Uterus (tissue), 3 donors: ENCODE measurements at regions not wholly inside any gene's neighbourhood (a gene's known extent, or its start where the extent isn't known, plus 50 kb on each side); places are given as distances from the start of the nearest gene placed in this dataset.

Source experiments
- DNase-seq, 2 donors: peaks; one replicate each; pipeline ENCODE4 v3.0.0-alpha.2; 2019 to 2020
- H3K27ac ChIP-seq, 2 donors: fragments of 200-600 bp; sonication (generic); 1 replicate in 1 of 2; 2 replicates in 1 of 2; pipeline ENCODE4 v1.5.1; 2016 to 2018
- H3K27me3 ChIP-seq, 2 donors: fragments of 200-600 bp; sonication (generic); one replicate each; pipeline ENCODE4 v1.5.1; 2018 to 2019; ENCODE audit warnings: control low read depth in 1 of 2
- H3K36me3 ChIP-seq, 2 donors: fragments of 200-600 bp; sonication (generic); one replicate each; pipeline ENCODE4 v1.5.1; 2019; ENCODE audit warnings: control low read depth in 1 of 2
- H3K4me1 ChIP-seq, 2 donors: fragments of 200-600 bp; sonication (generic); one replicate each; pipeline ENCODE4 v1.5.1; 2018 to 2019; ENCODE audit warnings: control low read depth in 1 of 2
- H3K4me3 ChIP-seq, 2 donors: fragments of 200-600 bp; sonication (generic); 1 replicate in 1 of 2; 2 replicates in 1 of 2; pipeline ENCODE4 v1.5.1; 2018 to 2019; ENCODE audit warnings: mild to moderate bottlenecking in 1 of 2
- H3K9me3 ChIP-seq, 2 donors: fragments of 200-600 bp; sonication (generic); one replicate each; pipeline ENCODE4 v1.5.1; 2019; ENCODE audit warnings: control low read depth in 1 of 2
- POLR2A ChIP-seq, 2 donors: fragments of 450-650 bp; IDR thresholded peaks; one replicate each; pipeline ENCODE4 v1.6.1; 2016; ENCODE audit warnings: antibody characterized with exemption in 2 of 2, mild to moderate bottlenecking in 1 of 2, moderate library complexity in 1 of 2
- intact Hi-C: fragments of 100-400 bp; cut with DNase I; formaldehyde crosslinking; loops from one replicate; pipeline ENCODE4 v1.15.1; 2023; ENCODE audit warnings: low total_unique reads
- TF ChIP-seq, protein P1 (sequence below), 4 experiments: fragments of 200-600 bp in 2 of 4; fragments of 450-650 bp in 2 of 4; sonication (generic) in 2 of 4; IDR thresholded peaks; one replicate each; pipeline ENCODE4 v1.5.1; 2016 to 2019; ENCODE audit warnings: antibody characterized with exemption in 4 of 4, mild to moderate bottlenecking in 2 of 4, moderate library complexity in 1 of 4
- donor health status: DM: yes; HTN: yes; CAD: no.

DNA sequence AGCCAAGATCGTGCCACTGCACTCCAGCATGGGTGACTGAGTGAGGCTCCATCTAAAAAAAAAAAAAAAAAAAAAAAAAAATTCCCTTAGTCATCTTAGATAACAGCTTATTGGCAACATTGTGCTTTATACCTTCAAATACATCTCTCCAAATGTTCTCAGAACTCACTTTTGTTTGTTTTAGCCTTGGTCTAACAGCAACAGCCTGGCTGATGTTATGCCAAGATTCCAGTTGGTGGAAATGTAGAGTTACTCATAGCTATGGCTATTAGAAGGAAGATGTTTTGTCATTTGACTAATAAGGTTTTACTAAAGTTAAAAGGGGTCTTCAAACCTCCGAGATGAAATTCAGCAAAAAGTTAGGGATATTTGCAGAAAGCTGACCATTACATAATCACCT lies 481.4 kb downstream of the NEBL start:
- no peak for TF ChIP-seq POLR2A (IDR thresholded peaks at IDR 0.05)
- TF ChIP-seq, protein P1, sequence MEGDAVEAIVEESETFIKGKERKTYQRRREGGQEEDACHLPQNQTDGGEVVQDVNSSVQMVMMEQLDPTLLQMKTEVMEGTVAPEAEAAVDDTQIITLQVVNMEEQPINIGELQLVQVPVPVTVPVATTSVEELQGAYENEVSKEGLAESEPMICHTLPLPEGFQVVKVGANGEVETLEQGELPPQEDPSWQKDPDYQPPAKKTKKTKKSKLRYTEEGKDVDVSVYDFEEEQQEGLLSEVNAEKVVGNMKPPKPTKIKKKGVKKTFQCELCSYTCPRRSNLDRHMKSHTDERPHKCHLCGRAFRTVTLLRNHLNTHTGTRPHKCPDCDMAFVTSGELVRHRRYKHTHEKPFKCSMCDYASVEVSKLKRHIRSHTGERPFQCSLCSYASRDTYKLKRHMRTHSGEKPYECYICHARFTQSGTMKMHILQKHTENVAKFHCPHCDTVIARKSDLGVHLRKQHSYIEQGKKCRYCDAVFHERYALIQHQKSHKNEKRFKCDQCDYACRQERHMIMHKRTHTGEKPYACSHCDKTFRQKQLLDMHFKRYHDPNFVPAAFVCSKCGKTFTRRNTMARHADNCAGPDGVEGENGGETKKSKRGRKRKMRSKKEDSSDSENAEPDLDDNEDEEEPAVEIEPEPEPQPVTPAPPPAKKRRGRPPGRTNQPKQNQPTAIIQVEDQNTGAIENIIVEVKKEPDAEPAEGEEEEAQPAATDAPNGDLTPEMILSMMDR (IDR thresholded peaks at IDR 0.05): no peak
- H3K27ac ChIP-seq: no peak overlapping the region
- H3K4me3 ChIP-seq: no peak overlapping the region
- H3K27me3 ChIP-seq: no peaks in the 10 kb centered on the region
- no peaks in the 10 kb centered on the region for H3K36me3 ChIP-seq
- H3K9me3 ChIP-seq: no peaks in the 10 kb centered on the region
- no peak for DNase-seq
- no peaks in the 10 kb centered on the region for H3K4me1 ChIP-seq
- intact Hi-C loops: no loop called here

DNA sequence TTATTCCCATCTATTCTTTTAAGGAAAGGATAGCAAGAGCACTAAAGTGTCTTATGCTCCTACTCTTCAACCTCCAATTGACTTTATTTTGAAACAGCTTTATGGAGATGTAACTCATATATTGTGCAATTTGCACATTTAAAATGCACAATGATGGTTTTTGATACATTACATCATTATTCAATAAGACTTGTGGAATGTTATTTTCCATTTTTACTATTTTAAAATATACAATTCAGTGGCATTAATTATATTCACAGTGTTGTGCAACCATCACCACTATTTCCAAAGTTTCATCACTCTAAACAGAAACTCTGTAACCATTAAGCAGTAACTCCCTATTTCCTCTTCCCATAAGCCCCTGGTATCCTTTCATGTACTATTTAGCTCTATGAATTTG lies 489.8 kb downstream of the NEBL start:
- intact Hi-C loops: no loop called here
- no peak overlapping the region for H3K4me3 ChIP-seq
- H3K4me1 ChIP-seq: no peaks in the 10 kb centered on the region
- no peaks in the 10 kb centered on the region for H3K36me3 ChIP-seq
- no peaks in the 10 kb centered on the region for H3K27me3 ChIP-seq
- TF ChIP-seq, protein P1 (IDR thresholded peaks at IDR 0.05): no peak
- no peak for TF ChIP-seq POLR2A (IDR thresholded peaks at IDR 0.05)
- H3K9me3 ChIP-seq: no peaks in the 10 kb centered on the region
- no peak for DNase-seq
- H3K27ac ChIP-seq: no peak overlapping the region

DNA sequence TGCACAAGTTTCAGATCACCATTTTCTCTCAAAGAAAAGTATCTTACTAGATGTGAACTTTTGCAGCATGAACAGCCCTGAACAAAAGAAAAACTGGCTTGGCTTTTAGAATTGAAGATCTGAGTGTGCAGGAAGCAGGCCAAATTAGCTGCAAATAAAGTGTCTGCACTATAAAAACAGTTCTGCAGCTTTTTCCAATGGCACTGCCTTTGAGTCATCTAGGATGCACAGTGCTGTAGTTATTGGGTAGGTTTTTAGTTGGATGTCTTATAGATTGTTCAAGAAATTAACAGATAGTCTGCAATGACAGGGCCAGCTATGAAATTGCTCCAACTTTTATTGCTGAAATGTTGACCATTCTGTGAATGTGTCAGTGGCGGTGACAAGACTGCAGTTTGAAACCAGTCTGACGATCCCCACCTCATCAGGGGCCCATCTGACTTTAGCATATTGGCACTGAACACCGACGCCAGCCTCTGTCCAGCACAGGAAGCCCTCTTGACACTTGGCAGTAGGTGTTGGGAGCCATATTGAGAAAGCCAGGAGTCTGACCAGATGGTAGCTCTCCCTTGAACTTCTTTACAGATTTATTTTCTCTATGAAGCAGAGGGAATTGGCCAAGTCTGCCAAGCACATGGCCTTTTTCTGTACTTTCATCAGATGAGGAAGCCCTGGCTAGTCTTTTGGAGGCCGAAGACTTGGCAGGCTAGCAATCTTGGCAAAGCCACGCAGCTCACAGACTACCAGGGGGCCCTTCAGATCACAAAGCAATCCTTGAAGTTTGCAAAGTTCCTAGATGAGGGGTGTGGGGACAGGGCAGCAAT lies 490.6 kb downstream of the NEBL start:
- H3K27me3 ChIP-seq: no peaks in the 10 kb centered on the region
- no peaks in the 10 kb centered on the region for H3K36me3 ChIP-seq
- no peak overlapping the region for H3K27ac ChIP-seq
- no peak for TF ChIP-seq POLR2A (IDR thresholded peaks at IDR 0.05)
- TF ChIP-seq, protein P1 (IDR thresholded peaks at IDR 0.05): no peak
- H3K4me1 ChIP-seq: no peaks in the 10 kb centered on the region
- no peaks in the 10 kb centered on the region for H3K9me3 ChIP-seq
- intact Hi-C loops: no loop called here
- DNase-seq: no peak
- H3K4me3 ChIP-seq: no peak overlapping the region

DNA sequence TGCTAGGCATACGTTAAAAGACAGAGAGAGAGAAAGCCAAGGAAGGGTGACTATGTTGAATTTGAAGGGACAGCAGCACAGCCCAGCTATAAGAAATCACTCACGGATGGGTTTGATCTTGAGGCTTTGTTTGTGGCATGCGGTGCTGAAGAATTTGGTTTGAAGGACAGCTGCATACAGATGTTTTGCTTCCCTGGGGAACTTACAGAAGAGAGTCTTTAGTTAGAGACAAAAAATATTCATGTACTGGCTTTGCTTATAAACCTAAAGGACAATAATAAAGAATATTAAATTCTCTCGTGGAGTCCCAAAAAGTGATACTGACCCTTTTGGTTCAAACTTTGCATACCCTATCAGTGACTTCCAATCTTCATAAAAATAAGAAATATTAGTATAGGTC lies 491.4 kb downstream of the NEBL start:
- Histone ChIP-seq H3K27ac (no peak overlapping the region), H3K4me3 (no peak overlapping the region), H3K9me3 (no peaks in the 10 kb centered on the region), H3K27me3 (no peaks in the 10 kb centered on the region), H3K36me3 (no peaks in the 10 kb centered on the region), H3K4me1 (no peaks in the 10 kb centered on the region)
- no peak for TF ChIP-seq POLR2A (IDR thresholded peaks at IDR 0.05)
- TF ChIP-seq, protein P1 (IDR thresholded peaks at IDR 0.05): no peak
- DNase-seq: no peak
- intact Hi-C loops: no loop called here

DNA sequence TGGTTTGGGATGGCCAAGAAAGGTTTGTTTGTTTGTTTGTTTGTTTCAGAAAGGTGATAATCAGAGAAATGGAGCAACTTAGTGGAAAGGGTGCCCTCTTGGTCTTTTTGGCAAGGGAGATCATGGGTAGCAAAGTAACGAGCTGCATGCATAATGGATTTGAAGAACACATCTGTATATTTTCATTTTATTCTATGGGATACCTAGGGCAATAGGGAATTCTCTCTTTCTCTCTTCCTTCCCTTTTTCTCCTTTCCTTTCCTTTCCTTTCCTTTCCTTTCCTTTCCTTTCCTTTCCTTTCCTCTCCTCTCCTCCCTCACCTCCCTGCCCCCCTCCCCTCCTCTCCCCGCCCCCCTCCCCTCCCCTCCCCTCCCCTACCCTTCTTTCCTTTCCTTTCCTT lies 492.1 kb downstream of the NEBL start:
- TF ChIP-seq, protein P1 (IDR thresholded peaks at IDR 0.05): no peak
- no peak for TF ChIP-seq POLR2A (IDR thresholded peaks at IDR 0.05)
- Histone ChIP-seq H3K4me3 (no peak overlapping the region), H3K9me3 (no peaks in the 10 kb centered on the region), H3K27ac (no peak overlapping the region), H3K36me3 (no peaks in the 10 kb centered on the region), H3K4me1 (no peaks in the 10 kb centered on the region), H3K27me3 (no peaks in the 10 kb centered on the region)
- intact Hi-C loops: no loop called here
- no peak for DNase-seq
